LNCAP (cell line): ENCODE measurements at regions not wholly inside any gene's neighbourhood (a gene's known extent, or its start where the extent isn't known, plus 50 kb on each side); places are given as distances from the start of the nearest gene placed in this dataset.

ENCODE experiments used
- TF ChIP-seq, protein P1 (sequence below): fragments of 450-650 bp; IDR thresholded peaks from 2 replicates; pipeline ENCODE4 v1.5.1; 2017; ENCODE audit warnings: mild to moderate bottlenecking

DNA sequence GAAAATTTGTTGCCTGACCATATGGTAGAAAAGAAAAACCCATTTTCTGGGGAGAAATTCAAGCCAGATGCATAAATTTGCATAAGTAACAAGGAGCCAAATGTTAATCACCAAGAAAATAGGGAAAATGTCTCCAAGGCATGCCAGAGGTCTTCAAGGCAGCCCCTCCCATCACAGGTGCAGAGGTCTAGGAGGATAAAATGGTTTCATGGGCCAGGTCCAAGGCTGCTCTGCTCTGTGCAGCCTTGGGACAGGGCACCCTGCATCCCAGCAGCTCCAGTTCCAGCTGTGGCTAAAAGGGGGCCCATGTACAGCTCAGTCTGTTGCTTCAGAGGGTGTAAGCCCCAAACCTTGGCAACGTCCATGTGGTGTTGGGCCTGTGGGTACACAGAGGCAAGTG is 200.0 kb downstream of the LARP7 start:
- TF ChIP-seq, protein P1, sequence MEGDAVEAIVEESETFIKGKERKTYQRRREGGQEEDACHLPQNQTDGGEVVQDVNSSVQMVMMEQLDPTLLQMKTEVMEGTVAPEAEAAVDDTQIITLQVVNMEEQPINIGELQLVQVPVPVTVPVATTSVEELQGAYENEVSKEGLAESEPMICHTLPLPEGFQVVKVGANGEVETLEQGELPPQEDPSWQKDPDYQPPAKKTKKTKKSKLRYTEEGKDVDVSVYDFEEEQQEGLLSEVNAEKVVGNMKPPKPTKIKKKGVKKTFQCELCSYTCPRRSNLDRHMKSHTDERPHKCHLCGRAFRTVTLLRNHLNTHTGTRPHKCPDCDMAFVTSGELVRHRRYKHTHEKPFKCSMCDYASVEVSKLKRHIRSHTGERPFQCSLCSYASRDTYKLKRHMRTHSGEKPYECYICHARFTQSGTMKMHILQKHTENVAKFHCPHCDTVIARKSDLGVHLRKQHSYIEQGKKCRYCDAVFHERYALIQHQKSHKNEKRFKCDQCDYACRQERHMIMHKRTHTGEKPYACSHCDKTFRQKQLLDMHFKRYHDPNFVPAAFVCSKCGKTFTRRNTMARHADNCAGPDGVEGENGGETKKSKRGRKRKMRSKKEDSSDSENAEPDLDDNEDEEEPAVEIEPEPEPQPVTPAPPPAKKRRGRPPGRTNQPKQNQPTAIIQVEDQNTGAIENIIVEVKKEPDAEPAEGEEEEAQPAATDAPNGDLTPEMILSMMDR, result no peak

DNA sequence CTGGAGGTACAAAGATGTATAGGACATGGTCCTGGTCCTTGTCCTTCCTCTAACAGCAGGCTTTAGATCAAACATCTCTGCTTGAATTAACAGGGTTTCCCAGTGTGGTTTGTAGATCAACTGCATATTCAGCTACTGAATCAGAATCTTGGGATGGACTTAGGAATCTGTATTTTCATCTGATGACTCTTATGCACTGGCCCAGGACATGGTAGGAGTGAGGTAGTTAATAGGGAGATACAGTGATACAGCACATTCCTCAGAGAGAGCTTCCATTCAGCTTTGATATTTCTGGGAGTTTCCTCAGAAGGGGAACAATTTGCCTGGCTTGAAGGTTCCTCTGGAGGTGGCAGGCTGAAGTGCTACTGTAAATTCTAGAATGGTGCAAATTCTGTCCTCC is 203.1 kb downstream of the LARP7 start:
- TF ChIP-seq, protein P1, result no peak

DNA sequence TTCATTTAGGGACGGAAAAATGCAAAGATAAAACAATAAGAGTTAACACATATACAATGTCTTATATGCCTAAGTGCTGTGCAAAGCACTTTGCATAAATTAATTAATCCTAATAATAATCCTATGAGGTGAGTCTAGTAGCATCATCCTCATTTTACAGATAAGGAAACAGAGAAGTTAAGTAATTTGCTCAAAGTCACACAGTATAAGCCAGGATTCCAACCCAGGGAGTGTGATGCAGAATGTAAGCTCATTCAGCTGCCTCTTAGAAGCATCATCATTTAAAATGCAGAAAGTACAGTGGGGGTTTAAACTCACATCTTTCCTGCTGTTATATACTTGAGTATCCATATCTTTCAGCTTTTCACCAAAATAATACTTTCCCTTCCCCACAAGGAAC is 203.7 kb downstream of the LARP7 start:
- TF ChIP-seq, protein P1, result no peak

DNA sequence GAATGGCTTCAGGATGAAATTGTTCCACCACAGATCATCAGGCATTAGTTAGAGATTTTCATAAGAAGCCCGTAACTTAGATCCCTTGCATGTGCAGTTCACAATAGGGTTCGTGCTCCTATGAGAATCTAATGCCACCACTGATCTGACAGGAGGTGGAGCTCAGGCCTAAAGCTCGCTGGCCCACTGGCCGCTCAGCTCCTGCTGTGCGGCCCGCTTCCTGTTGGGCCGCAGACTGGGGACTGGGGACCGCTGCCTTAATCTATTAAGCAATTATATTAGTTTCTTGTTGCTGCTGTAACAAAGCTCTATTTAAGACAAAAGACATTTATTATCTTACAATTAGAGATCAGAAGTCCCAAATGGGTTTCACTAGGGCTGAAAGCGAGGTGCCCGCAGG is 205.6 kb downstream of the LARP7 start:
- TF ChIP-seq, protein P1, result no peak

DNA sequence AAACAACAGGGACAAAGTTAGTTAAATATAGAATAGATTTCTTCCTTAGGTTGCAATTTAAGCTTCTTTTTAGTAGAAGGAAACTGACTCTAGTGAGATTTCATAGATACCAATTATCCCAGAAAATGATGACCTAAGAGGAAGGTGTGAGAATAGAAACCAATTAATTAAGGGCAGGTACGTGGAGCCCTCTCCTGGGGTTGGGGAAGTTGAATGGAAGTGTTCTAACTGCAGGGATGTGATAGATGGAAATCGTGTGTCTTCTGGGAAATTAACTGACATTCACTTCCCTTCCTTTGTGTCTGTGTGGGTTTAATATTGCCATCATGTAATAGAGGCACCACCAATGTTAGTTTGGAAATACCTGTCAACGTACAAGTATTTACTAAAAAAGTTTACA is 204.1 kb upstream of the ANK2 start:
- TF ChIP-seq, protein P1, result no peak

DNA sequence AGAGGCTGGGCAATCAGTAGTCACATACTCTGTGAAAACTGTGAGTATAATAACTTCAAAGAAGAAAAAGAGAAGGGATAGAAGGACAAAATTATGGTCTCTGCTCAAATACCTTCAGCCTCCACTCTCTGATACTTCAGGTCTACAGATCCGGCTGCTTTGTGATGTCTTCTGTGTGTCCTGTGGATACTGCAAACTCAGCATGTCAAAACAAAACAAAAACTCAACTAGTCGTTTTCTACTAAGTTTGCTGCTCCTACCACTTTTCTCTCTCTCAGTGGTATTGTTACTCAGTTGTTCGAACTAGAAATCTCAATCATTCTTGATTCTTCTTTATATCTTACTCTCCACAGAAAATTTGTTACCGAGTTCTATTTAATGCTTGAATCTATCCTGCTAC is 202.4 kb upstream of the ANK2 start:
- TF ChIP-seq, protein P1, result no peak

DNA sequence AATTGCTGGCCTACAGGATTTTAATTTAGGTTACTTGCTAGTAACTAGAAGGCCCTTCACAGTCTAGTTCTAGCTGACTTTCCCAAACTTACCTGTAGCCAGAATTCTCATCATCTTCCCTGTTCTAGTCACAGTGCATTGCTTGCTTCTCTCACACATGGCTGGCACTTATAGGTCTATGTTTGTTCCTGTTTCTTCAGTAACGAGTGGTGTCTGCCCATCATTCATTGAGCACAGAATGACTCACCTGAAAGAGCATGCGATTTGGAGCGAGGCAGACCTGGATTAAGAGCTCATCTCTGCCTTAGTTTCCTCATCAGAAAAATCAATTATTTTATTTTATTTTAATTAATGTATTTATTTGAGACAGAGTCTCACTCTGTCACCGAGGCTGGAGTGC is 201.7 kb upstream of the ANK2 start:
- TF ChIP-seq, protein P1, result no peak

DNA sequence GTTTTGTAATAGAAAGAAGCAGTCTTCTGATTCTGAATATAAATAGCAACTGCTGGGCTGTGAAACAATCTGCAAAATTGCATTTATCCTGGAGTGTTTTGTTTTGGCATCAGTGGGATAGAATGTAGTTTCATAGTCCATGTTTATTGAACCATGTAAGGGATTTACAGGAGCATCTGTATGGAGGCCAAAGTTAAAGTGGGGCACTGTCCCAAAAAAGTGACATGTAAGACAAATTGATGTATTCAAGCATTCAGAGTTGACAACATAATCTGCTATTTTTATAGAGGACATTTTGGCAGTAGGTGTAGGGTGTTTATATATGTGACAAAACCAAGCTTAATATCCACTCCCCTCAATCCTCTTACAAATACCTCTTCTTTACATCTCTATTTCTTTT is 200.5 kb upstream of the ANK2 start:
- TF ChIP-seq, protein P1, result no peak
